Bronchial epithelial cell (primary cell): ENCODE measurements at regions not wholly inside any gene's neighbourhood (a gene's known extent, or its start where the extent isn't known, plus 50 kb on each side); places are given as distances from the start of the nearest gene placed in this dataset.
A peak's percentile ranks its signal among the peaks of the same experiment; 100 is the strongest.

Experiments
- DNase-seq: peaks from one replicate; pipeline ENCODE4 v3.0.0-alpha.2; 2010; ENCODE audit warnings: low read depth
- FAIRE-seq: peaks from 2 replicates; lab custom pipeline; 2011; peaks lifted over from hg19 to GRCh38; lab: Jason Lieb, UNC
- H3K27me3 ChIP-seq: 2 replicates; pipeline ENCODE4 v1.5.1; 2011; ENCODE audit warnings: low read length; ENCODE audit not compliant: control insufficient read depth, insufficient read depth
- H3K36me3 ChIP-seq: 2 replicates; pipeline ENCODE4 v1.5.1; 2011; ENCODE audit warnings: low read length; ENCODE audit not compliant: control insufficient read depth, insufficient read depth
- H3K4me3 ChIP-seq: 2 replicates; pipeline ENCODE4 v1.5.1; 2011; ENCODE audit warnings: mild to moderate bottlenecking, low read depth, low read length, control low read depth
- CTCF ChIP-seq: IDR thresholded peaks from 2 replicates; pipeline ENCODE4 v1.5.1; 2011; ENCODE audit warnings: mild to moderate bottlenecking, moderate library complexity, low read length, control low read depth, inconsistent platforms; ENCODE audit not compliant: insufficient read depth, severe bottlenecking

DNA sequence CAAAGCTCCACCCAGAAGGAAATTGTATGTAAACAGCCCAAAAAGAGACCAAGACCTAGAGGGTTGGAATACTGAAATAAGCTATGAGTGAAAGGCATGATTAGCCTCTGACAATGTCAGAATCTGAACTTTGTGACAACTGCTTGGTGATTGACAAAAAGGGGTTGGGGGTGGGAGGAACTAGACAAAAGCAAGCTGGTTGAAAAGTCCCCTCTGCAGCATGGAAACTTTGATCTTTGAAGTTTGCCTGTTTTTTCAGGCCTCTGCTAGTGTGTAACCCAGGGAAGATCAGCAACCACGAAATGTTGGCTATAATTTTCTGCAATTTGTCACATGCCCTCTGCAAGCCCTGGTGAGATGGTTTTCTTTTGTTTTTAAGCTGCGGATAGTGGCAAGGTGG, 104.8 kb upstream of the SLC25A13 start:
- Histone ChIP-seq H3K36me3 (no peaks in the 10 kb centered on the region), H3K4me3 (no peak overlapping the region), H3K27me3 (peaks cover 2% of the 10 kb centered on the region)
- FAIRE-seq (no peak), DNase-seq (no peak)
- no peak for TF ChIP-seq CTCF

DNA sequence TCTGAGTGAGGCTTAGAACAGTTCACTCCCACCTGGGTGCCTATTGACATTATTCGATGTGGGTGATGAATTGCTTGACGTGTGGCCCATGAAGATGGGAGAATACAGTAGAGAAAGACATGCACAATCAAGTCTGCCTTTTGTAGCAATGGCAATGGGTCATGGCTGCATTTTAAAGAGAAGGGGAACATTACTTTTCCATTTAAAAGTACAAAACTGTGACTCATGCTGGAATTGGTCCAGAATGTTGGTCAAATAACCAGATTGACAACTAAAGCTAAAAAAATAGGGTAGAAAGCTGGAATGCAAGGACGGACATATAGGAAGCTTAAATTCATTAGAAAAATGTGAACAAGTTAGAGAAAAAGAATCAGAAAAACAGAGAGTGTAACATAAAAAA, 104.1 kb upstream of the SLC25A13 start:
- DNase-seq (peak; percentile 76), FAIRE-seq (no peak)
- TF ChIP-seq CTCF: no peak
- no peak overlapping the region for H3K4me3 ChIP-seq
- H3K27me3 ChIP-seq: peaks cover 2% of the 10 kb centered on the region
- no peaks in the 10 kb centered on the region for H3K36me3 ChIP-seq

- FAIRE-seq: no peak
- no peak for DNase-seq
- Histone ChIP-seq H3K27me3 (no peaks in the 10 kb centered on the region), H3K36me3 (no peaks in the 10 kb centered on the region), H3K4me3 (no peak overlapping the region)
- TF ChIP-seq CTCF: no peak
Observed at GRCh38 chr7:96424411-96424810, 102.5 kb upstream of the SLC25A13 start.

DNA sequence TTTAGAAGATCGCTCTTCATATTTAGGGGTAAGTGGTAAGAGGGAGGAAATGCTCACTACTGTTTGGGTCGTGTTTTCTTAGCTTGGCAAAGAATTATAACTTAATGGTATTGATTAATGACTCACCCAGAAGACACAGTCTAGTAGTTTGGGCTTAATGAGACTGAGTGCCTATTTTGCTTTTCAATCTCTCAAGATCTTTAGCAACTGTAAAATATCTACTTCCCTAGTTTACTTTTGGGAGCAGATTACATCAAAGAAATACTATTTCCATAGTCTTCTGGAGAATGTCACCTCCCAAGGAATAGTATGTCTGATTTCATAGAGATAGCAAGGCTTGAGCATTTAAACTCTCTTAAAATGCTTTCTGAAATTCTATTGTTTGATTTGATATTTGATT, 100.5 kb upstream of the SLC25A13 start:
- TF ChIP-seq CTCF: no peak
- no peaks in the 10 kb centered on the region for H3K36me3 ChIP-seq
- no peaks in the 10 kb centered on the region for H3K27me3 ChIP-seq
- no peak for DNase-seq
- no peak for FAIRE-seq
- H3K4me3 ChIP-seq: no peak overlapping the region

- TF ChIP-seq CTCF: no peak
- Histone ChIP-seq H3K4me3 (no peak overlapping the region), H3K36me3 (no peaks in the 10 kb centered on the region), H3K27me3 (no peaks in the 10 kb centered on the region)
- FAIRE-seq (no peak), DNase-seq (no peak)
Observed at GRCh38 chr7:96418581-96418980, 96.7 kb upstream of the SLC25A13 start.

DNA sequence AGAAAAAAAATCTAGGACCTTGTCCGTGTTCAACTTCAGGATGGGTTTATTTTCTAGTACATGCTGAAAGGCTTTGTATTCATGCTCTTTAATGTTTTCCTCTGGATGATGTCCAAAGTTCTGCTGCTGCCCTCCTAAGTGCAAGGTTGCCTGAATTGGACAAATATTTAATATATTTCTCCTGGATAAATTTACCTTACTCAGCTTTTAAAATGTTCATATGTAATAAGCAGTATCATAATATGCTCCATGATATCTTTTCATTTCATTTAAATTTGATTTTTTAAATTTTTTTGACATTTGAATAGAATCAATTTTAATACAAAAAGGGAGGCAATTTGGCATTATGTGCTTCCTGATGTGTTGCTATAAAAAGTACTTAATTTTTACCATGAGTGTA, 95.9 kb upstream of the SLC25A13 start:
- FAIRE-seq: no peak
- Histone ChIP-seq H3K27me3 (no peaks in the 10 kb centered on the region), H3K36me3 (no peaks in the 10 kb centered on the region), H3K4me3 (no peak overlapping the region)
- no peak for DNase-seq
- TF ChIP-seq CTCF: no peak
